ENCODE measurements at regions not wholly inside any gene's neighbourhood (a gene's known extent, or its start where the extent isn't known, plus 50 kb on each side); places are given as distances from the start of the nearest gene placed in this dataset.

- POLR2A ChIA-PET (ENCODE audit: unreplicated experiment): no interaction called here
- intact Hi-C loops (cut with micrococcal nuclease; ENCODE audit: unreplicated experiment): no loop called here
These were observed 131.9 kb upstream of the SGK1 start for GRCh38 chr6:134449781-134450180.

GRCh38 chr6:134449004-134449403, 131.1 kb upstream of the SGK1 start:
- Histone ChIP-seq H3K4me1 (replicated peaks; ENCODE audit: insufficient read depth) (peaks cover 14% of the 10 kb centered on the region), H3K9me2 (ENCODE audit: insufficient read depth) (peaks cover 4% of the 10 kb centered on the region; the same call in 1 of the 2 replicates), H3K4me3 (no peak overlapping the region), H3F3A (ENCODE audit: insufficient read depth, low read depth) (no peaks in the 10 kb centered on the region; the same call in 1 of the 2 replicates), H3K36me3 (ENCODE audit: low read depth) (no peaks in the 10 kb centered on the region), H3K27ac (no peak overlapping the region), H3K9me3 (ENCODE audit: insufficient read depth, low read depth) (no peaks in the 10 kb centered on the region), H3K79me2 (ENCODE audit: low read depth) (no peaks in the 10 kb centered on the region), H2AFZ (no peak overlapping the region), H4K20me1 (ENCODE audit: insufficient read depth) (no peaks in the 10 kb centered on the region), H3K4me2 (no peak overlapping the region), H3K27me3 (ENCODE audit: insufficient read depth, low read depth) (no peaks in the 10 kb centered on the region)
- intact Hi-C loops (cut with micrococcal nuclease; ENCODE audit: unreplicated experiment): no loop called here
- no peak for TF ChIP-seq CTCF (conservative IDR thresholded peaks at IDR 0.05)
- TF ChIP-seq EZH2 (IDR thresholded peaks at IDR 0.05; ENCODE audit: low read depth): no peak
- DNase-seq: no peak
- BruUV-seq (replicated peaks): no TSS peak
- ChIA-PET CTCF (no interaction called here), POLR2A (ENCODE audit: unreplicated experiment) (interaction anchor here (0.7 kb wide), 1 partner anchor 12 kb away, joined by 9 read pairs; no protein-coding TSS in a partner anchor)

More at GRCh38 chr6:134449781-134450180, 131.9 kb upstream of the SGK1 start:
- DNase-seq: no peak
- Histone ChIP-seq H3F3A (ENCODE audit: insufficient read depth, low read depth) (no peaks in the 10 kb centered on the region; the same call in 1 of the 2 replicates), H3K27me3 (ENCODE audit: insufficient read depth, low read depth) (no peaks in the 10 kb centered on the region), H2AFZ (no peak overlapping the region), H3K9me2 (ENCODE audit: insufficient read depth) (peaks cover 4% of the 10 kb centered on the region; the same call in 1 of the 2 replicates), H3K4me3 (no peak overlapping the region), H3K4me1 (replicated peaks; ENCODE audit: insufficient read depth) (peaks cover 20% of the 10 kb centered on the region), H3K9me3 (ENCODE audit: insufficient read depth, low read depth) (no peaks in the 10 kb centered on the region), H3K36me3 (ENCODE audit: low read depth) (no peaks in the 10 kb centered on the region), H3K27ac (no peak overlapping the region), H3K4me2 (no peak overlapping the region), H3K79me2 (ENCODE audit: low read depth) (no peaks in the 10 kb centered on the region), H4K20me1 (ENCODE audit: insufficient read depth) (no peaks in the 10 kb centered on the region)
- TF ChIP-seq CTCF (conservative IDR thresholded peaks at IDR 0.05) (no peak), EZH2 (IDR thresholded peaks at IDR 0.05; ENCODE audit: low read depth) (no peak)
- BruUV-seq (replicated peaks): no TSS peak
- CTCF ChIA-PET: no interaction called here

GRCh38 chr6:134447883-134448387, 130.0 kb upstream of the SGK1 start:
- H2AFZ ChIP-seq: no peak overlapping the region
- no peak for TF ChIP-seq EZH2 (IDR thresholded peaks at IDR 0.05; ENCODE audit: low read depth)
- no peak for TF ChIP-seq CTCF (conservative IDR thresholded peaks at IDR 0.05)
- no peak overlapping the region for H3K27ac ChIP-seq
- ChIA-PET CTCF (no interaction called here), POLR2A (ENCODE audit: unreplicated experiment) (no interaction called here)
- no TSS peak for BruUV-seq (replicated peaks)
- H3K4me3 ChIP-seq: no peak overlapping the region
- no peaks in the 10 kb centered on the region for H3F3A ChIP-seq (ENCODE audit: insufficient read depth, low read depth)
- H3K9me3 ChIP-seq (ENCODE audit: insufficient read depth, low read depth): no peaks in the 10 kb centered on the region
- no peak for DNase-seq
- H3K27me3 ChIP-seq (ENCODE audit: insufficient read depth, low read depth): no peaks in the 10 kb centered on the region
- H3K4me1 ChIP-seq (replicated peaks; ENCODE audit: insufficient read depth): peaks cover 3% of the 10 kb centered on the region
- H3K79me2 ChIP-seq (ENCODE audit: low read depth): no peaks in the 10 kb centered on the region
- peaks cover 4% of the 10 kb centered on the region; the same call in 1 of the 2 replicates for H3K9me2 ChIP-seq (ENCODE audit: insufficient read depth)
- no peaks in the 10 kb centered on the region for H3K36me3 ChIP-seq (ENCODE audit: low read depth)
- H3K4me2 ChIP-seq: no peak overlapping the region
- no peaks in the 10 kb centered on the region for H4K20me1 ChIP-seq (ENCODE audit: insufficient read depth)
- intact Hi-C loops (cut with micrococcal nuclease; ENCODE audit: unreplicated experiment): no loop called here
